Tibial nerve (tissue), 4 donors: ENCODE measurements at regions not wholly inside any gene's neighbourhood (a gene's known extent, or its start where the extent isn't known, plus 50 kb on each side); places are given as distances from the start of the nearest gene placed in this dataset.

Experiments
- DNase-seq, 2 donors: peaks; one replicate each; pipeline ENCODE4 v3.0.0-alpha.2; 2019; ENCODE audit warnings: low spot score in 2 of 2
- H3K27ac ChIP-seq, 4 donors: fragments of 200-600 bp; sonication (generic) in 3 of 4; one replicate each; pipeline ENCODE4 v1.5.1; 2017 to 2019; ENCODE audit warnings: mild to moderate bottlenecking in 1 of 4
- H3K27me3 ChIP-seq, 2 donors: fragments of 200-600 bp; sonication (generic) in 1 of 2; one replicate each; pipeline versions ENCODE4 v1.5.1 to v1.6.0; 2017 to 2019
- H3K36me3 ChIP-seq, 3 donors: fragments of 200-600 bp; sonication (generic); one replicate each; pipeline ENCODE4 v1.5.1; 2018 to 2019
- H3K4me1 ChIP-seq, 4 donors: fragments of 200-600 bp; sonication (generic) in 3 of 4; one replicate each; pipeline ENCODE4 v1.5.1; 2017 to 2019
- H3K4me3 ChIP-seq, 4 donors: fragments of 200-600 bp; sonication (generic) in 3 of 4; one replicate each; pipeline ENCODE4 v1.5.1; 2017 to 2019; ENCODE audit warnings: mild to moderate bottlenecking in 1 of 4, moderate library complexity in 1 of 4
- H3K9me3 ChIP-seq, 4 donors: fragments of 200-600 bp; sonication (generic) in 3 of 4; one replicate each; pipeline ENCODE4 v1.5.1; 2017 to 2019
- CTCF ChIP-seq, 5 experiments: fragments of 200-600 bp in 3 of 5; fragments of 450-650 bp in 2 of 5; sonication (generic) in 3 of 5; IDR thresholded peaks; one replicate each; pipeline ENCODE4 v1.5.1; 2016 to 2019; ENCODE audit warnings: antibody characterized with exemption in 5 of 5, mild to moderate bottlenecking in 3 of 5, moderate library complexity in 2 of 5
- EP300 ChIP-seq, 2 donors: sonication (generic); formaldehyde crosslinking; IDR thresholded peaks; one replicate each; pipeline ENCODE4 v1.6.1; 2017; ENCODE audit warnings: antibody characterized with exemption in 2 of 2, mild to moderate bottlenecking in 1 of 2
- POLR2A ChIP-seq, 2 donors: fragments of 450-650 bp; IDR thresholded peaks; one replicate each; pipeline ENCODE4 v1.6.1; 2017; ENCODE audit warnings: antibody characterized with exemption in 2 of 2, mild to moderate bottlenecking in 2 of 2, moderate library complexity in 2 of 2
- WGBS, 2 donors: methylation state at CpG; one replicate each; pipeline ENCODE4 v1.1.5; 2018; 5-methylcytosine and 5-hydroxymethylcytosine counted together

DNA sequence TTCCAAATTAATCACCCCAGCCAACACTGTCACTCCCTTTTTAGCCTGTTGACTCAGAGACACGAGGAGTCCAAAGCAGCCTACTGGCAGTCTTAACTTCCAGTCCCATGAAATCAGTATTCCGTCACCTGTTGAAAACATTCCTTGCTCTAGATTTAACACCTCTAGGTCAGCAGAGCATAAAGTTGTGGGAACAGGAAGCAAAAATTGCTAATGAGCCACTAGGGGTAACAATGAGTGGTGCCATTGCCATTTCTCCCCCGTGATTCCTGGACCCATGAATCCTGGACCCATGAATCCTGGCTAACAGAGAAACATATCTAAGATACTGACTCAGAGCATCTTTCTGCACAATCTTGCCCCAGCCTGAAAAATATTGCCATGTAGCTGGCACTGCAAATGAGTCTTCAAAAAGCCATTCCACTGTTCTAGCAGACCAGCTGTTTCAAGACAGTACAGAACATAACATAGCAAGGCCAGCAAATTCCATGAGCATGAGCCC, 252.7 kb upstream of the PTER start:
- DNase-seq, result no peak
- Histone ChIP-seq H3K4me3 (no peak overlapping the region), H3K4me1 (no peaks in the 10 kb centered on the region), H3K36me3 (no peaks in the 10 kb centered on the region), H3K9me3 (no peaks in the 10 kb centered on the region), H3K27me3 (no peaks in the 10 kb centered on the region), H3K27ac (no peak overlapping the region)
- TF ChIP-seq CTCF (IDR thresholded peaks at IDR 0.05), result no peak
- TF ChIP-seq POLR2A (IDR thresholded peaks at IDR 0.05), result no peak
- no peak for TF ChIP-seq EP300 (IDR thresholded peaks at IDR 0.05)
- WGBS, 2 donors, result 58 to 84% methylated on average over 3 of the region's 3 CpGs

GRCh38 chr10:16184906-16185305, 251.9 kb upstream of the PTER start:
- Histone ChIP-seq H3K27ac (no peak overlapping the region), H3K4me1 (no peaks in the 10 kb centered on the region), H3K9me3 (no peaks in the 10 kb centered on the region), H3K36me3 (no peaks in the 10 kb centered on the region), H3K4me3 (no peak overlapping the region), H3K27me3 (no peaks in the 10 kb centered on the region)
- no peak for DNase-seq
- WGBS, 2 donors, result 67 to 73% methylated on average over 2 of the region's 2 CpGs
- no peak for TF ChIP-seq CTCF (IDR thresholded peaks at IDR 0.05)
- no peak for TF ChIP-seq EP300 (IDR thresholded peaks at IDR 0.05)
- no peak for TF ChIP-seq POLR2A (IDR thresholded peaks at IDR 0.05)

- no peak for TF ChIP-seq CTCF (IDR thresholded peaks at IDR 0.05)
- no peak for TF ChIP-seq POLR2A (IDR thresholded peaks at IDR 0.05)
- TF ChIP-seq EP300 (IDR thresholded peaks at IDR 0.05), result no peak
- DNase-seq, result no peak
- Histone ChIP-seq H3K4me1 (no peaks in the 10 kb centered on the region), H3K36me3 (no peaks in the 10 kb centered on the region), H3K4me3 (no peak overlapping the region), H3K27ac (no peak overlapping the region), H3K9me3 (no peaks in the 10 kb centered on the region), H3K27me3 (no peaks in the 10 kb centered on the region)
- WGBS, 2 donors, result 86 to 91% methylated on average over 3 of the region's 3 CpGs
Observed at GRCh38 chr10:16186564-16186963, 250.2 kb upstream of the PTER start.

GRCh38 chr10:16187161-16187560, 249.6 kb upstream of the PTER start:
- no peaks in the 10 kb centered on the region for H3K27me3 ChIP-seq
- WGBS, 2 donors, result 79 to 87% methylated on average over 2 of the region's 2 CpGs
- DNase-seq, result no peak
- no peak overlapping the region for H3K4me3 ChIP-seq
- TF ChIP-seq EP300 (IDR thresholded peaks at IDR 0.05) (no peak), POLR2A (IDR thresholded peaks at IDR 0.05) (no peak), CTCF (IDR thresholded peaks at IDR 0.05) (no peak)
- no peaks in the 10 kb centered on the region for H3K9me3 ChIP-seq
- no peaks in the 10 kb centered on the region for H3K36me3 ChIP-seq
- no peak overlapping the region for H3K27ac ChIP-seq
- no peaks in the 10 kb centered on the region for H3K4me1 ChIP-seq

GRCh38 chr10:16192337-16192736, 244.5 kb upstream of the PTER start:
- Histone ChIP-seq H3K4me1 (no peaks in the 10 kb centered on the region), H3K27ac (no peak overlapping the region), H3K36me3 (no peaks in the 10 kb centered on the region), H3K4me3 (no peak overlapping the region), H3K27me3 (no peaks in the 10 kb centered on the region), H3K9me3 (no peaks in the 10 kb centered on the region)
- DNase-seq, result no peak
- 67 to 71% methylated on average over 5 of the region's 5 CpGs for WGBS, 2 donors
- no peak for TF ChIP-seq CTCF (IDR thresholded peaks at IDR 0.05)
- TF ChIP-seq EP300 (IDR thresholded peaks at IDR 0.05), result no peak
- TF ChIP-seq POLR2A (IDR thresholded peaks at IDR 0.05), result no peak
